ENCODE measurements at regions not wholly inside any gene's neighbourhood (a gene's known extent, or its start where the extent isn't known, plus 50 kb on each side); places are given as distances from the start of the nearest gene placed in this dataset.

DNA sequence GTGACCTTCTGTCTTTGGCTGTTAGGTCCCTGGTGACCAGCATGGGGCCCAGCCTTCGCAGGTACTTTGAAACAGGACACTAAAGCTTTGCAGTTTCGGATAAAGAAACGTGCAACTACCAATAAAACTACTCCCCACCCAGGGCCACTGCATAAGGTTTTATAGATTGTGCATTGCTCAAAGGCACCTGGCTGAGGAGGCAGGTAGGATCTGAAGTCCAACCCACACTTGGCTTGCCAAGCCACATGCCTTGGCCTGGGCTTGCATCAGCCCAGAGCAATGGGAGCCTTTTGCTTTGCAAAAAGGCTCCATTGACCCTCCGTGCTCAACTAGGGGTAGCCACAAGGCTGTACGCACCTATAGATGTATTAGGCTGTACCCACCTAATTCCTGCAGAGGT is 84.4 kb upstream of the SYT6 start:
- no peak overlapping the region for H3K4me3 ChIP-seq (ENCODE audit: low read depth, low read length)
- no peaks in the 10 kb centered on the region for H3K36me3 ChIP-seq
- DNase-seq: no peak
- peaks cover 3% of the 10 kb centered on the region for H3K9me3 ChIP-seq (ENCODE audit: severe bottlenecking)
- TF ChIP-seq, protein P1, sequence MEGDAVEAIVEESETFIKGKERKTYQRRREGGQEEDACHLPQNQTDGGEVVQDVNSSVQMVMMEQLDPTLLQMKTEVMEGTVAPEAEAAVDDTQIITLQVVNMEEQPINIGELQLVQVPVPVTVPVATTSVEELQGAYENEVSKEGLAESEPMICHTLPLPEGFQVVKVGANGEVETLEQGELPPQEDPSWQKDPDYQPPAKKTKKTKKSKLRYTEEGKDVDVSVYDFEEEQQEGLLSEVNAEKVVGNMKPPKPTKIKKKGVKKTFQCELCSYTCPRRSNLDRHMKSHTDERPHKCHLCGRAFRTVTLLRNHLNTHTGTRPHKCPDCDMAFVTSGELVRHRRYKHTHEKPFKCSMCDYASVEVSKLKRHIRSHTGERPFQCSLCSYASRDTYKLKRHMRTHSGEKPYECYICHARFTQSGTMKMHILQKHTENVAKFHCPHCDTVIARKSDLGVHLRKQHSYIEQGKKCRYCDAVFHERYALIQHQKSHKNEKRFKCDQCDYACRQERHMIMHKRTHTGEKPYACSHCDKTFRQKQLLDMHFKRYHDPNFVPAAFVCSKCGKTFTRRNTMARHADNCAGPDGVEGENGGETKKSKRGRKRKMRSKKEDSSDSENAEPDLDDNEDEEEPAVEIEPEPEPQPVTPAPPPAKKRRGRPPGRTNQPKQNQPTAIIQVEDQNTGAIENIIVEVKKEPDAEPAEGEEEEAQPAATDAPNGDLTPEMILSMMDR (IDR thresholded peaks at IDR 0.05; ENCODE audit: low read depth, low read length): no peak
- H3K27ac ChIP-seq: no peak overlapping the region
- H3K27me3 ChIP-seq (ENCODE audit: insufficient read depth, low read depth, severe bottlenecking): no peaks in the 10 kb centered on the region

DNA sequence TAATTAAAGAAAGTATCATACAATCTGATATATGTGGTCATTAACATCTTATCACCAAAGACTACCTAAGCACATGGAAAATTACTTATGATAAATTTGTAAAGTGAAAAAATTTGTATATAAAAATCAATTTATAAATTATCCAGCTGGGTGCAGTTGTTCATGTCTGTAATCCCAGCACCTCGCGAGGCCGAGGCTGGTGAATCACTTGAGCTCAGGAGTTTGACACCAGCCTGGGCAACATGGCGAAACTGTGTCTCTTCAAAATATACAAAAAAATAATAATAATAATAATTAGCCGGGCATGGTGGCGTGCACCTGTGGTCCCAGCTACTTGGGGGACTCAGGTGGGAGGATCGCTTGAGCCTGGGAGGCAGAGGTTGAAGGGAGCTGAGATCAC is 82.8 kb upstream of the SYT6 start:
- Histone ChIP-seq H3K36me3 (no peaks in the 10 kb centered on the region), H3K27ac (no peak overlapping the region), H3K4me3 (ENCODE audit: low read depth, low read length) (no peak overlapping the region), H3K27me3 (ENCODE audit: insufficient read depth, low read depth, severe bottlenecking) (no peaks in the 10 kb centered on the region), H3K9me3 (ENCODE audit: severe bottlenecking) (peaks cover under 1% of the 10 kb centered on the region)
- TF ChIP-seq, protein P1 (IDR thresholded peaks at IDR 0.05; ENCODE audit: low read depth, low read length): no peak
- no peak for DNase-seq

DNA sequence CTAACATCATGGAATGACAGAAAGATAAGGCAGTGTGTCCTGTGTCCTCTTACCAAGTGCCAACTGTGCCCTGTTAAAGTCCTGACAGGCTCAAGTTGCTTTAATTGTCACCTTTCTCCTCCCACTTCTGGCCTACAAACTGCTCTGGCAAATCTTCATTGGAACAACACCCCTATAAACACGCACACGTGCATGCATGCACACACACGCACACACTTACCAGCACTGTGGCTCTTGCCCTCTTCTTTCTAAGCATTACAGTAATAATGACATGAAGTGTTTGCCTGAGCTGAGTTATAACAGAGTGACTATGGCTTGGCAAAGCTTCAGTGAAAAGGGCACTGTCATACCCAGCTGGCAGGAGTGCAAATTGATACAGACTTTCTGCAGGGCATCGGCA is 82.3 kb upstream of the SYT6 start:
- H3K4me3 ChIP-seq (ENCODE audit: low read depth, low read length): no peak overlapping the region
- TF ChIP-seq, protein P1 (IDR thresholded peaks at IDR 0.05; ENCODE audit: low read depth, low read length): no peak
- no peak overlapping the region for H3K27ac ChIP-seq
- DNase-seq: no peak
- H3K27me3 ChIP-seq (ENCODE audit: insufficient read depth, low read depth, severe bottlenecking): no peaks in the 10 kb centered on the region
- no peaks in the 10 kb centered on the region for H3K9me3 ChIP-seq (ENCODE audit: severe bottlenecking)
- no peaks in the 10 kb centered on the region for H3K36me3 ChIP-seq

DNA sequence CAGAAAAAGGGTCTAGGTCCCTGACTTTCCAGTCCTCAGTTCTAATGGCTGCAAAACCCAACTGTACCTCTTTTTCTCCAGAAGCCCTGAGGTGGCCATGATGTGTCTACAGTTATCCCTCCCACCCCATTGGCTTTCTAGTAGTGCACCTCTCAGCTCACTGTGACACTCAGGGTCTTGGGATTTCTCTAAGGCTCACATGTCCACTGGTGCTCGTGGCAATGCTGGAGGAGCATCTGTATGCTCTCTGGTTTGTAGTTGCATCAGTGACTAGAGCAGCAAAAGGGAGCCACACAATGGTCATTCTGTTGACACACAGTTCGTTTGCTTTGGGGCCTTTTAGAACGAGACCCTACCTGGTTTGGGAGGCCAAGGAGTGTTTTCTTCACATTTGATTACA is 81.6 kb upstream of the SYT6 start:
- no peak for DNase-seq
- Histone ChIP-seq H3K4me3 (ENCODE audit: low read depth, low read length) (no peak overlapping the region), H3K27ac (no peak overlapping the region), H3K36me3 (no peaks in the 10 kb centered on the region), H3K9me3 (ENCODE audit: severe bottlenecking) (no peaks in the 10 kb centered on the region), H3K27me3 (ENCODE audit: insufficient read depth, low read depth, severe bottlenecking) (no peaks in the 10 kb centered on the region)
- TF ChIP-seq, protein P1 (IDR thresholded peaks at IDR 0.05; ENCODE audit: low read depth, low read length): no peak

DNA sequence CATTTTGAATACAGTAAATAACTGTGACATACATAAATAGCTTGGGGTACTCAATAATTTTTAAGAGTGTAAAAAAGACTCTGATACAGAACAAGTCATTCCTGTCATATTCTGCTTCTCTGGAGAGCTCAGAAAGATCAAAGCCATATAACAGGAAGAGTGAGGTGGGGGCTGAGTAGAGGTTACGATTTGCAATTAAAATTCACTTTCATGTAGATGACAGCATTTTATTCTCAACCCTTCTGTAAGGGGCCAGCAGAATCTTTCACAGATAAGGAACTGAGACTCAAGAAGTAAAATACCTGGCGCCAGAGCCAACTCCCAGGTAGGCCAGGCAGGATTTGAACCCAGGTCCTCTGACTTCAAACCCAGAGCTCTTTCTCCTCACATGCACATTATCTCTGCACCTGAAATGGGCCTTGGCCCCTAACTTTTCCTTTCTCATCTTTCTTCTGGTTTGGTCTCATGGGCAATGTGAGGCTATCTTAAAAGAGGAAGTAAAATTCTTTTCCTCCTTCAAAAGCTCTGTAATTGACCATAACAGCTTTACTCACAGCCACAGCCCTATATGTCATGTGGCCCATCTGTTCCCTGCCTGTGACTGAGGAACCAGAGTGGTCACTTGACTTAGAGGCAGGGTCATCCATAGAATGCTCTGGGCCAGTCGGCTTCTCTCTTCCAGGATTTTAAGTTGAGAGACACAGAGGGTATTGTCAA is 80.9 kb upstream of the SYT6 start:
- Histone ChIP-seq H3K9me3 (ENCODE audit: severe bottlenecking) (no peaks in the 10 kb centered on the region), H3K4me3 (ENCODE audit: low read depth, low read length) (no peak overlapping the region), H3K36me3 (no peaks in the 10 kb centered on the region), H3K27me3 (ENCODE audit: insufficient read depth, low read depth, severe bottlenecking) (no peaks in the 10 kb centered on the region), H3K27ac (no peak overlapping the region)
- TF ChIP-seq, protein P1 (IDR thresholded peaks at IDR 0.05; ENCODE audit: low read depth, low read length): no peak
- DNase-seq: no peak

DNA sequence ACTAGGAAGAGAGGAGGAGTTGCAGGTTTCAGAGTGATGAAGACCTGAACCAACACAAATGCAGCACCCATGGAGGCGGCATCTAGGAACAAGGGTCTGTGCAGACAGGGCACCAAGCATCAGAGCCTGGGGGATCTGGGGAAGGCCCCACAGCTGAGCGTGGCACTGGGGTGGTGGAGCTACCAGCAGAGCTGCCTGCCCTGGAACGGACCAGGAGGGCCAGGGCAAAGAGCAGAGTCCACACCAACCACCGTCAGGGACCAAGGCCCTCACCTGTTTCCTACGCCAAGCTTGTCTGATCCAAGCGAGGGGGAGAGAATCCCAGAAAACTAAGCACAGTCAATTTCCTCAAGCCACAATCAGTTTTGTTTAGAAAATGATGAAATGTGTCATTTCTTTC is 79.0 kb upstream of the SYT6 start:
- no peaks in the 10 kb centered on the region for H3K27me3 ChIP-seq (ENCODE audit: insufficient read depth, low read depth, severe bottlenecking)
- H3K4me3 ChIP-seq (ENCODE audit: low read depth, low read length): no peak overlapping the region
- H3K36me3 ChIP-seq: no peaks in the 10 kb centered on the region
- no peak for DNase-seq
- no peaks in the 10 kb centered on the region for H3K9me3 ChIP-seq (ENCODE audit: severe bottlenecking)
- TF ChIP-seq, protein P1 (IDR thresholded peaks at IDR 0.05; ENCODE audit: low read depth, low read length): no peak
- H3K27ac ChIP-seq: no peak overlapping the region
